H1 (cell line): ENCODE measurements at regions not wholly inside any gene's neighbourhood (a gene's known extent, or its start where the extent isn't known, plus 50 kb on each side); places are given as distances from the start of the nearest gene placed in this dataset.

Experiments used
- CTCF ChIA-PET: fragments of 300-600 bp; sonication (Branson Sonifier 250); formaldehyde crosslinking; loops from one replicate; lab custom pipeline; 2021; ENCODE audit not compliant: partially characterized antibody; lab: Charles Lee
- POLR2A ChIA-PET: fragments of 300-600 bp; sonication (Branson Sonifier 250); formaldehyde crosslinking; loops from one replicate; lab custom pipeline; 2021; ENCODE audit warnings: inconsistent platforms; ENCODE audit not compliant: partially characterized antibody; lab: Charles Lee
- DNase-seq, 2 experiments: peaks; one replicate each; pipeline versions ENCODE4 v3.0.0 to v3.0.0-alpha.2; 2010 to 2022; ENCODE audit warnings: low spot score in 2 of 2, low read depth in 1 of 2, mixed read lengths in 1 of 2
- FAIRE-seq: peaks from 2 replicates; lab custom pipeline; 2011; peaks lifted over from hg19 to GRCh38; lab: Jason Lieb, UNC
- H2AFZ ChIP-seq: 2 replicates; pipeline ENCODE4 v1.8.1; 2012; ENCODE audit warnings: low read length, inconsistent platforms
- H2AK5ac ChIP-seq: 2 replicates; pipeline ENCODE4 v1.6.1; 2013; ENCODE audit warnings: low read depth, low read length
- H2BK120ac ChIP-seq: replicated peaks from 2 replicates; pipeline ENCODE3; 2013; ENCODE audit warnings: low read depth, low read length, inconsistent platforms
- H2BK12ac ChIP-seq: 2 replicates; pipeline ENCODE4 v1.6.1; 2013; ENCODE audit warnings: low read depth, low read length
- H2BK15ac ChIP-seq: 2 replicates; pipeline ENCODE4 v1.6.1; 2013; ENCODE audit warnings: low read length
- H2BK20ac ChIP-seq: 2 replicates; pipeline ENCODE4 v1.6.1; 2013; ENCODE audit warnings: low read length
- H2BK5ac ChIP-seq: 2 replicates; pipeline ENCODE4 v1.6.1; 2013; ENCODE audit warnings: low read depth, low read length
- H3K14ac ChIP-seq: 2 replicates; pipeline ENCODE4 v1.6.1; 2013; ENCODE audit warnings: inconsistent platforms; ENCODE audit not compliant: insufficient read length
- H3K18ac ChIP-seq: 2 replicates; pipeline ENCODE4 v1.6.1; 2013; ENCODE audit warnings: low read length; ENCODE audit errors: extremely low read depth
- H3K23ac ChIP-seq: 2 replicates; pipeline ENCODE4 v1.6.1; 2013; ENCODE audit warnings: inconsistent platforms; ENCODE audit not compliant: insufficient read length
- H3K23me2 ChIP-seq: 2 replicates; pipeline ENCODE4 v1.6.1; 2013; ENCODE audit warnings: low read depth, low read length
- H3K27ac ChIP-seq: 2 replicates; pipeline ENCODE4 v1.6.1; 2011; ENCODE audit warnings: low read depth, low read length, inconsistent platforms
- H3K27me3 ChIP-seq, 4 experiments: replicated peaks in 1 of 4; 1 replicate in 1 of 4; 2 replicates in 3 of 4; pipeline versions ENCODE4 v1.6.1 to v1.8.1; 2011 to 2013; ENCODE audit warnings: low read length in 3 of 4, mild to moderate bottlenecking in 3 of 4, inconsistent platforms in 2 of 4, mixed read lengths in 2 of 4, moderate library complexity in 1 of 4; ENCODE audit not compliant: control insufficient read depth in 3 of 4, insufficient read depth in 3 of 4; ENCODE audit errors: extremely low read depth in 1 of 4
- H3K36me3 ChIP-seq, 4 experiments: 2 replicates each; pipeline versions ENCODE4 v1.6.1 to v1.8.1; 2011 to 2013; ENCODE audit warnings: mild to moderate bottlenecking in 4 of 4, low read length in 3 of 4, moderate library complexity in 2 of 4, control low read depth in 1 of 4, inconsistent platforms in 1 of 4; ENCODE audit not compliant: insufficient read depth in 4 of 4, control insufficient read depth in 2 of 4
- H3K4ac ChIP-seq: replicated peaks from 2 replicates; pipeline ENCODE3; 2013; ENCODE audit warnings: low read length, low read depth, mixed read lengths, inconsistent platforms; ENCODE audit not compliant: insufficient read length
- H3K4me1 ChIP-seq, 4 experiments: replicated peaks in 1 of 4; 1 replicate in 1 of 4; 2 replicates in 3 of 4; pipeline versions ENCODE4 v1.6.1 to v1.8.1; 2011 to 2013; ENCODE audit warnings: low read length in 3 of 4, inconsistent platforms in 2 of 4, mixed read lengths in 1 of 4; ENCODE audit not compliant: insufficient read depth in 4 of 4, control insufficient read depth in 3 of 4
- H3K4me2 ChIP-seq, 2 experiments: 2 replicates each; pipeline versions ENCODE4 v1.6.1 to v1.8.1; 2011 to 2013; ENCODE audit warnings: low read depth in 2 of 2, low read length in 2 of 2, control low read depth in 1 of 2, inconsistent platforms in 1 of 2, mild to moderate bottlenecking in 1 of 2; ENCODE audit not compliant: insufficient read depth in 1 of 2
- H3K4me3 ChIP-seq, 4 experiments: fragments of 200-600, 300-600 bp in 1 of 4; sonication (generic), shearing (Covaris generic), sonication (Bioruptor Twin) in 1 of 4; 2 replicates each; pipeline versions ENCODE4 v1.5.1 to v1.8.1; 2011 to 2016; ENCODE audit warnings: low read length in 4 of 4, low read depth in 3 of 4, control low read depth in 2 of 4, inconsistent platforms in 2 of 4, mild to moderate bottlenecking in 2 of 4, mixed read lengths in 1 of 4, moderate library complexity in 1 of 4; ENCODE audit not compliant: insufficient read depth in 2 of 4; ENCODE audit errors: extremely low read depth in 1 of 4
- H3K56ac ChIP-seq: replicated peaks from 2 replicates; pipeline ENCODE3; 2013; ENCODE audit warnings: low read depth, mild to moderate bottlenecking, mixed read lengths, low read length, inconsistent platforms; ENCODE audit not compliant: insufficient read length
- H3K79me1 ChIP-seq: 2 replicates; pipeline ENCODE4 v1.6.1; 2013; ENCODE audit warnings: low read depth, low read length, control low read depth
- H3K79me2 ChIP-seq, 2 experiments: 2 replicates each; pipeline versions ENCODE4 v1.6.1 to v1.8.1; 2012 to 2013; ENCODE audit warnings: low read length in 2 of 2, mild to moderate bottlenecking in 2 of 2, inconsistent platforms in 1 of 2; ENCODE audit not compliant: insufficient read depth in 2 of 2, control insufficient read depth in 1 of 2
- H3K9ac ChIP-seq, 4 experiments: replicated peaks in 1 of 4; 1 replicate in 1 of 4; 2 replicates in 3 of 4; pipeline versions ENCODE4 v1.6.1 to v1.8.1; 2011 to 2013; ENCODE audit warnings: low read depth in 3 of 4, low read length in 3 of 4, control low read depth in 2 of 4, mild to moderate bottlenecking in 2 of 4, moderate library complexity in 2 of 4, inconsistent platforms in 1 of 4; ENCODE audit errors: extremely low read depth in 1 of 4
- H3K9me3 ChIP-seq, 2 experiments: 2 replicates each; pipeline versions ENCODE4 v1.6.1 to v1.8.1; 2012 to 2013; ENCODE audit warnings: mild to moderate bottlenecking in 2 of 2, moderate library complexity in 2 of 2, control low read depth in 1 of 2, inconsistent platforms in 1 of 2, low read depth in 1 of 2, low read length in 1 of 2, mixed read lengths in 1 of 2; ENCODE audit not compliant: insufficient read depth in 2 of 2
- H4K20me1 ChIP-seq, 2 experiments: replicated peaks in 1 of 2; 2 replicates each; pipeline versions ENCODE3 to v1.8.1; 2011 to 2013; ENCODE audit warnings: inconsistent platforms in 2 of 2, low read length in 2 of 2, mild to moderate bottlenecking in 1 of 2; ENCODE audit not compliant: insufficient read depth in 2 of 2, control insufficient read depth in 1 of 2
- H4K5ac ChIP-seq: 2 replicates; pipeline ENCODE4 v1.6.1; 2013; ENCODE audit warnings: low read length, low read depth, mixed read lengths, inconsistent platforms; ENCODE audit not compliant: insufficient read length
- H4K8ac ChIP-seq: 2 replicates; pipeline ENCODE4 v1.8.0; 2013; ENCODE audit warnings: mild to moderate bottlenecking, moderate library complexity, low read length, inconsistent platforms; ENCODE audit not compliant: insufficient read depth; ENCODE audit errors: extremely low read depth
- H4K91ac ChIP-seq: replicated peaks from 2 replicates; pipeline ENCODE3; 2013; ENCODE audit warnings: low read length, mixed read lengths, inconsistent platforms; ENCODE audit not compliant: insufficient read length
- BRCA1 ChIP-seq: IDR thresholded peaks from 2 replicates; pipeline ENCODE4 v1.6.1; 2012; ENCODE audit warnings: low read depth, low read length, improper control_type of control experiment
- EZH2 ChIP-seq: fragments of 200-600 bp; sonication (generic); IDR thresholded peaks from 2 replicates; pipeline ENCODE4 v1.7.1; 2012; ENCODE audit warnings: low read depth, mild to moderate bottlenecking, moderate library complexity, low read length, inconsistent platforms; ENCODE audit not compliant: severe bottlenecking
- JUND ChIP-seq: IDR thresholded peaks from 2 replicates; pipeline ENCODE4 v1.6.1; 2011; ENCODE audit warnings: mild to moderate bottlenecking, improper control_type of control experiment, low read length
- MAFK ChIP-seq: IDR thresholded peaks from 2 replicates; pipeline ENCODE4 v1.6.1; 2012; ENCODE audit warnings: low read depth, mild to moderate bottlenecking, improper control_type of control experiment, low read length
- NRF1 ChIP-seq: IDR thresholded peaks from 2 replicates; pipeline ENCODE4 v1.6.1; 2011; ENCODE audit warnings: mild to moderate bottlenecking, low read depth, low read length, improper control_type of control experiment
- PHF8 ChIP-seq: fragments of 200-600 bp; sonication (generic); conservative IDR thresholded peaks from 2 replicates; pipeline ENCODE4 v1.7.1; 2012; ENCODE audit warnings: low read depth, mild to moderate bottlenecking, inconsistent platforms, low read length, moderate library complexity
- POLR2A ChIP-seq, 2 experiments: IDR thresholded peaks; 1 replicate in 1 of 2; 2 replicates in 1 of 2; pipeline ENCODE4 v1.6.1; 2011; ENCODE audit warnings: low read depth in 2 of 2, low read length in 2 of 2, mild to moderate bottlenecking in 2 of 2; ENCODE audit errors: control extremely low read depth in 1 of 2
- POLR2AphosphoS5 ChIP-seq: IDR thresholded peaks from 2 replicates; pipeline ENCODE4 v1.6.1; 2011; ENCODE audit warnings: low read depth, low read length
- SAP30 ChIP-seq: fragments of 300-600 bp; sonication (generic); IDR thresholded peaks from 2 replicates; pipeline ENCODE4 v1.7.1; 2012; ENCODE audit warnings: low read length, moderate library complexity, mild to moderate bottlenecking, inconsistent platforms; ENCODE audit not compliant: insufficient read depth, insufficient replicate concordance
- SRF ChIP-seq: IDR thresholded peaks from 2 replicates; pipeline ENCODE4 v1.6.1; 2011; ENCODE audit warnings: mild to moderate bottlenecking, low read depth, low read length, moderate library complexity
- TEAD4 ChIP-seq: IDR thresholded peaks from 2 replicates; pipeline ENCODE4 v1.6.1; 2012; ENCODE audit warnings: low read depth, low read length, inconsistent platforms, mixed read lengths
- USF2 ChIP-seq: IDR thresholded peaks from 2 replicates; pipeline ENCODE4 v1.6.1; 2011; ENCODE audit warnings: low read length, improper control_type of control experiment
- TF ChIP-seq, protein P1 (sequence below), 3 experiments: IDR thresholded peaks; 1 replicate in 2 of 3; 2 replicates in 1 of 3; pipeline versions ENCODE4 v1.5.1 to v1.6.1; 2011; ENCODE audit warnings: low read length in 3 of 3, mild to moderate bottlenecking in 3 of 3, inconsistent platforms in 2 of 3, low read depth in 1 of 3, moderate library complexity in 1 of 3; ENCODE audit not compliant: insufficient read depth in 1 of 3; ENCODE audit errors: control extremely low read depth in 1 of 3

DNA sequence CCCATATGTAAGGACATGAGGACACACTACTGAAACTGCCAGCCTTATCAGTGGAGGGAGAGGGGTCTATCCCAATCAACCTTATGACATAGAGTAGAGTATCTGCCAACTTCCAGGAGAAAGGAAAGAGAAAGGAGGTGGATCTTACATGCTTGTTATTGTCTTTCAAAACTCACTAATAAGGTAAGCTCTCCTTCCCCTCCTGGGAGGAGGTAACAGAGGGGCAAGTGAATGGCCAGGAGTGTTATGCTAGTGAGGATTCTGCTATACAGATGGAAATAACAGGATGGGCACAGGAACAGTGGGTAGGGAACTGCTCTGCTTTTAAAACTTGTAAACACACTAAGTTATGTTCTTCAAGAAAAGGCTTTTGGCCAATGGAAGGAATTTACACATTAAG lies 1020.1 kb downstream of the TDRD15 start:
- DNase-seq (peak in 1 of 2 experiments; percentile 27), FAIRE-seq (peak; percentile 83)
- Histone ChIP-seq H2BK15ac (no peak overlapping the region), H4K5ac (no peak overlapping the region), H3K4me1 (peaks cover 0 to 8% (median 3%) of the 10 kb centered on the region in 4 experiments; a peak in 3 of 7 replicates), H3K9me3 (no peaks in the 10 kb centered on the region), H2BK20ac (no peak overlapping the region), H3K36me3 (no peaks in the 10 kb centered on the region), H2BK12ac (no peak overlapping the region), H4K8ac (no peak overlapping the region), H3K9ac (no peak overlapping the region), H3K4ac (no peak overlapping the region), H3K79me1 (no peaks in the 10 kb centered on the region), H3K4me3 (peak overlapping the region in 1 of 4 experiments; percentile 15; a peak in 1 of 8 replicates), H3K4me2 (peak overlapping the region; percentile 39 to 40), H2AFZ (no peak overlapping the region), H3K27me3 (no peaks in the 10 kb centered on the region), H3K56ac (no peak overlapping the region), H3K23me2 (no peaks in the 10 kb centered on the region; the same call in 1 of the 2 replicates), H2BK5ac (no peak overlapping the region), H3K18ac (no peak overlapping the region), H2BK120ac (no peak overlapping the region), H3K79me2 (no peaks in the 10 kb centered on the region), H3K23ac (no peak overlapping the region), H3K14ac (no peak overlapping the region), H2AK5ac (no peak overlapping the region), H3K27ac (no peak overlapping the region), H4K91ac (no peak overlapping the region), H4K20me1 (no peaks in the 10 kb centered on the region)
- POLR2A ChIA-PET: no interaction called here
- CTCF ChIA-PET: no interaction called here
- TF ChIP-seq, protein P1, sequence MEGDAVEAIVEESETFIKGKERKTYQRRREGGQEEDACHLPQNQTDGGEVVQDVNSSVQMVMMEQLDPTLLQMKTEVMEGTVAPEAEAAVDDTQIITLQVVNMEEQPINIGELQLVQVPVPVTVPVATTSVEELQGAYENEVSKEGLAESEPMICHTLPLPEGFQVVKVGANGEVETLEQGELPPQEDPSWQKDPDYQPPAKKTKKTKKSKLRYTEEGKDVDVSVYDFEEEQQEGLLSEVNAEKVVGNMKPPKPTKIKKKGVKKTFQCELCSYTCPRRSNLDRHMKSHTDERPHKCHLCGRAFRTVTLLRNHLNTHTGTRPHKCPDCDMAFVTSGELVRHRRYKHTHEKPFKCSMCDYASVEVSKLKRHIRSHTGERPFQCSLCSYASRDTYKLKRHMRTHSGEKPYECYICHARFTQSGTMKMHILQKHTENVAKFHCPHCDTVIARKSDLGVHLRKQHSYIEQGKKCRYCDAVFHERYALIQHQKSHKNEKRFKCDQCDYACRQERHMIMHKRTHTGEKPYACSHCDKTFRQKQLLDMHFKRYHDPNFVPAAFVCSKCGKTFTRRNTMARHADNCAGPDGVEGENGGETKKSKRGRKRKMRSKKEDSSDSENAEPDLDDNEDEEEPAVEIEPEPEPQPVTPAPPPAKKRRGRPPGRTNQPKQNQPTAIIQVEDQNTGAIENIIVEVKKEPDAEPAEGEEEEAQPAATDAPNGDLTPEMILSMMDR (IDR thresholded peaks at IDR 0.05; ENCODE audit: control extremely low read depth in 1 of 3, insufficient read depth in 1 of 3, low read depth in 1 of 3, low read length in 3 of 3): no peak
- TF ChIP-seq PHF8: no peak
- no peak for TF ChIP-seq NRF1
- TF ChIP-seq SAP30: no peak
- TF ChIP-seq MAFK: no peak
- TF ChIP-seq TEAD4: no peak
- no peak for TF ChIP-seq BRCA1
- TF ChIP-seq POLR2A (IDR thresholded peaks at IDR 0.05; ENCODE audit: control extremely low read depth in 1 of 2, low read depth in 2 of 2, low read length in 2 of 2): no peak
- TF ChIP-seq POLR2AphosphoS5: no peak
- no peak for TF ChIP-seq EZH2
- no peak for TF ChIP-seq JUND
- TF ChIP-seq USF2: no peak
- TF ChIP-seq SRF: no peak
